Right hindlimb (tissue), 1 donor: ENCODE measurements at regions not wholly inside any gene's neighbourhood (a gene's known extent, or its start where the extent isn't known, plus 50 kb on each side); places are given as distances from the start of the nearest gene placed in this dataset.

ENCODE experiments used
- DNase-seq: peaks from one replicate; pipeline ENCODE4 v3.0.0-alpha.2; 2018

DNA sequence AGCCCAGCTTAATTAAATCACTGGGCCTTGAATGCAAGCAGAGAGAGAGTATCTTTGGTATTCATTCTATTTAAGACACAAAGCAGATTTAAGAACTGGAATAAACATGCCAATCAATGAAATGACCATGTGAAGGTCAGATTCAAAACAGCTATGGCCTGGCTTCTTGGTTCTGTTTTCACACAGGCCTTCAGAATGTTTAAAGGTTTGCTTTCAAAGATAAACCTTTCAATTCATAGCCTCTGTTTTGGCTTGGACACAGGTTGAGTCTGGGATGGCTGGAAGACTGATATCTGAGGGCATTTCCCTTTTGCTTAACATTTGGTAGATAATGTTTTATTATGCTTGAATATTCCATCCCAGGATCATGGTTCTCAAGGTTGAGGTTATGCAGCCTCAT is 244.4 kb upstream of the KBTBD8 start:
- DNase-seq: no peak

- no peak for DNase-seq
These were observed 243.5 kb upstream of the KBTBD8 start for GRCh38 chr3:66754613-66755012.

GRCh38 chr3:66755924-66756323 is 242.2 kb upstream of the KBTBD8 start:
- no peak for DNase-seq

DNA sequence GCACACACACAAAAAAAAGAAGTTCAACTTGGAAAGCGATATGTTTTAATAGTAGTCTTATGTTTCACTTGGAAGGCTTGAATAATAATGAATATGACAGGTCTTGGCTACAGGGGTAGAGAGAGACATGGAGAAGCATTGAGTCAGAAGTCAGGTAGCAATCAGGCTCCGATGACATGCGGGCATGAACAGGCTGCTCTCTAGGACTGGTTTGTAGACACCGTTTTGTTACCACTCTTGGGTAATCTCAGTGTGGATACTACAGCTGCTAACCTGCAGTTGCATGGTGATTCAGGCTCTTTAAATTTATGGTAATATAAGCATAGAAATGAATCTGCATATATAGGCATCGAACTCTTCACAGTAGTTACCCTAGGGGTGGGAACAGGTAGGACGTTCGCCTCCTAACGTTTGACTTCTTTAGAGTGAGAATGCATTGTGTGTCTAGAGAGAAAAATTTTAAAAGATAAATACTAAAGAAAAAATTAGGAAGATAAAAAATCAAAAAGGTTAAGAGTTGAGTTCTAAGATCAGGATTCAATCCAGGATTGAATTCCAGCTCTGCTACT is 241.6 kb upstream of the KBTBD8 start:
- no peak for DNase-seq

- DNase-seq: no peak
These were observed 236.9 kb upstream of the KBTBD8 start for GRCh38 chr3:66761093-66761780.

- peak; percentile 45 for DNase-seq
These were observed 235.0 kb upstream of the KBTBD8 start for GRCh38 chr3:66762916-66763693.

- no peak for DNase-seq
These were observed 220.0 kb upstream of the KBTBD8 start for GRCh38 chr3:66778107-66778506.

DNA sequence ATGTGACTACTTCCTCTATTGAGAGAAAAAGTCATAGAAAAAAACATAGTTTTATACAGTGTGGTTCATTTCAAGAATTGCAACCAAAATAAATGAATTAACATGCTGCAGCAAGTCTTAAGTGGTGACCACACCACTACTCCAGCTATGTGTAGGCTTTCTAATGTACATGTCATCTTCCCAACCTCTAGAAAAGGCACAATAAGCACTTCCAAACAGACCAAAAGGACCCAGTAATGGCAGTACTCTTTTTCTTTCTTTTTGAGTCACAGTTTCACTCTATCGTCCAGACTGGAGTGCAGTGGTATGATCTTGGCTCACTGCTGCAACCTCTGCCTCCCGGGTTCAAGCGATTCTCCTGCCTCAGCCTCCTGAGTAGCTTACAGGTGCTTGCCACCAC is 219.3 kb upstream of the KBTBD8 start:
- DNase-seq: no peak

DNA sequence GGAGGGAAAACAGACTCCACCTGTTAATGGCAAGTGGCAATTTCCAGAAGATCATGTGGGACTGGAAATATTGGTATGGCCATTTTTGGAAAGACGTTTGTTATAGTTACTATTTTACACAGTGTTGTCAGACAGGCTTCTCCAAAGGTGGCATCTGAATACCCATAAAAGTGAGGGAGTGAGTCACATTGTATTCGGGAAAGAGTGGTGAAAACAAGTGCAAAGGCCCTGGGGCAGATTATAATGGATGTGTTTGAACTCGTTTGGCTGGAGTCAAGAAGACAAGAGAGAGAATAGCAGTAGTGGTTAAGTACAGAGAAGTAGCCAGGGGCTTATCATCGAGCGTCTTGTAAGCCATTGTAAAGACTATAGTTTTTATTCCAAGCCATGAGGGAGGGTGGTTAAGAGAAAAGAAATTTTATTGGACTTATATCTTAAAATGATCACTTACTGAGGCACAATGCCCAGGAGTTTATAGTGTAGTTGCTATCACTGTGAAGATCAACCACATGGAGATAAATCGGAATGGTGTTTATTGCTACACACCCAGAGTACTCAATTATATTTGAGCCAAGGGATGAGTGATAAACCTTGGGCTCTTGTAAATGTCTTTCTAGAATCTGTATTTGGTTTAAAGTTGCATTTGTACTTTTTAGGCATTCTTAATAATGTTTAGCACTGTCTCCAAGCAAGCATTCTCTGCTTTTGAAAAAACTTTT is 212.8 kb upstream of the KBTBD8 start:
- no peak for DNase-seq

DNA sequence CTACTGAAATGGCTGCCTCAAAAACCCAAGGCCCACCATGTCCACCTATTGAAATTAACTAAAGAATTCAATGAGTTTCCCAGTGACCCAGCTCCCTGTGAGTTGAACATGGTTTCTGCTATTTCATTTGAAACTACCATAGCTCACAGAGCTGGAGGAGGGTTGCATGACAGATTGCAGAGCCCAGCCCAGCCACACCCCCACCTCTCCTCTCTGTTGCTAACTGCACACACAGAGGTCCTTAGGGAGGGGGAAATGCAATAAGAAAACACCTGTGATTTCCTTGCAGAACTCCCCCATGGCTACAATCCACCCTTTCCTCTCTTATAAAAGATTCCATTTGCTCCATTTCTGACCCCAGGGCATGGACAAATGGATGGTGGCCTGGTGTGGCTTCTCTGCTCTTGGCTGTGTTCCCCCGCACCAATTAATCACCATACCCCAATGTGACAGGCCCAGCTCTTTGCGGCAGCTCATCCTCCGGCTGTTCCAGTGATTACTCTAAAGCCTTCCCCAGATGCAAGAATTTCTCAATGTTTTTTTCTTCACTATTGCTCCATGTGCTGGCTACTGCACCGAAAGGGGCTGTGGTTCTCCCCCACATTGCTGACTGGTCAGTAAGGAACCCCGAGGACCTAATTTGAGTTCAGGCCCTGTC is 208.4 kb upstream of the KBTBD8 start:
- peak; percentile 33 for DNase-seq

DNA sequence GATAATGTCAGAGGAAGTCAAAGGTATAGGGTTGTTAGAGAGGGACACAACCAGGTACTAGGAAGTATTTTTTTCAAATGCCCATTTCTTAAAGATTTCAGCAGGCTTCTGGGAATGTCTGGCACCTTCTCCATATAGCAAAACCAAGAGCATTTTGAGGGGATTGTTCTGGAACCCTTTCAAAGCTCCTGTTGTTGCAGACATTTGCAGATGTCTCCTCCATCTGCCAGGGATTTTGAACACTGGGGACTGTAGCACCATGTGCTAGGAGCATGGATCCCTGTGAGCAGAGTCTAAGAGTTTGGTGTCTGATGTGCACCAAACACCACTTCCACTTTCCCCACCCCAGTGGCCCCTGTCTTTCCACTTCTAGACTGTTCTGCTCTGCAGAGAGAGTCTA is 206.0 kb upstream of the KBTBD8 start:
- DNase-seq: no peak

DNA sequence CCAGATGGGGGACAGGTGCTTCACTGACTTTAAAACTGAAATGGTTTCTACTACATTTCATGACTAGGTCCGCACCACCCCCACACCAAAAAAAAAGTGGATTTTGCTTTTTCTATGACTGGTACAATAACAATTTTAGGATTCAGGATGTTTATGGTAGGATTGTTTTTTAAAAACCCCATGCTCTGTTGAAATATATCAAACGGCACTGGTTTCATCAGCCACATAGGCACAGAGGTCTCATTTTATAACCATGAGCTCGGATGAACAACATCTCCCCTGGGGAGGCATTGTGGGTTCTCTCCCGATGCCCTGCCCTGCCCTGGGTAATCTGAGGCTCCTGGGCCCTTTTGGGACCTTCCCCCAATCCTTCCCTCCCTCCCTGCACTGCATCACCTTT is 202.7 kb upstream of the KBTBD8 start:
- DNase-seq: no peak

DNA sequence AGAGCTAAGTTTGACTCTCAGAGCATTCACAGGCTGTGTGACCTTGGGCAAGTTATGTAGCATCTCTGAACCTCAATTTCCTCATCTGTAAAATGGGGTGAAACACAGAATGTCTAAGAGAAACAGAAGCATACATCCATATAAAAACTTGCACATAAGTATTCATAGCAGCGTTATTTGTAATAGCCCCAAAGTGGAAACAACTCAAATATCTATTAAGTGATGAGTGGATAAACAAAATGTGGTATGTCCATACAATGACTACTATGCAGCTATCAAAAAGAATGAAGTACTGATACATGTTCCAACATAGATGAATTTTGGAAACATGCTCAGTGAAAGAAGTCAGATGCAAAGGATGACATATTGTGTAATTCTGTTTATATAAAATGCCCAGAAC is 201.8 kb upstream of the KBTBD8 start:
- DNase-seq: no peak

GRCh38 chr3:66797889-66798560 is 200.1 kb upstream of the KBTBD8 start:
- peak; percentile 54 for DNase-seq

DNA sequence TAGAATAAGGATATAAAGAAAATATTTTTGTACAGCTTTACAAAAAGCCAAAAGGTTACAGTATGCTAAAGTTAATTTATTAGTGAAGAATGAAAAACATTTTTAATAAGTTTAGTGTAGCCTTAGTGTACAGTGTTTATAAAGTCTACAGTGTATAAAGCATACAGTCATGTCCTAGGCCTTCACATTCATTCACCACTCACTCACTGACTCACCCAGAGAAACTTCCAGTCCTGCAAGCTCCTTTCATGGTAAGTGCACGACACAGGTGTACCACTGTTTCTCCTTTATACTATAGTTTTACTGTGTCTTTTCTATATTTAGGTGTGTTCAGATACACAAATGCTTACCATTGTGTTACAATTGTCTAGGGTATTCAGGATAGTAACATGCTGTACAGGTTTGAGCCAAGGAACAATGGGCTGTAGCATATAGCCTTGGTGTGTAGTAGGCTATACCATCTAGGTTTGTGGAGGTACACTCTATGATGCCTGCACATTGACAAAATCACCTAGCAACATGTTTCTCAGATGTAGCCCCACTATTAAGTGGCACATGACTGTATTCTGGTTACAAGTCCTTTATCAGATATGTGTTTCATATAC is 197.1 kb upstream of the KBTBD8 start:
- DNase-seq: no peak

- no peak for DNase-seq
These were observed 194.9 kb upstream of the KBTBD8 start for GRCh38 chr3:66803206-66803605.

DNA sequence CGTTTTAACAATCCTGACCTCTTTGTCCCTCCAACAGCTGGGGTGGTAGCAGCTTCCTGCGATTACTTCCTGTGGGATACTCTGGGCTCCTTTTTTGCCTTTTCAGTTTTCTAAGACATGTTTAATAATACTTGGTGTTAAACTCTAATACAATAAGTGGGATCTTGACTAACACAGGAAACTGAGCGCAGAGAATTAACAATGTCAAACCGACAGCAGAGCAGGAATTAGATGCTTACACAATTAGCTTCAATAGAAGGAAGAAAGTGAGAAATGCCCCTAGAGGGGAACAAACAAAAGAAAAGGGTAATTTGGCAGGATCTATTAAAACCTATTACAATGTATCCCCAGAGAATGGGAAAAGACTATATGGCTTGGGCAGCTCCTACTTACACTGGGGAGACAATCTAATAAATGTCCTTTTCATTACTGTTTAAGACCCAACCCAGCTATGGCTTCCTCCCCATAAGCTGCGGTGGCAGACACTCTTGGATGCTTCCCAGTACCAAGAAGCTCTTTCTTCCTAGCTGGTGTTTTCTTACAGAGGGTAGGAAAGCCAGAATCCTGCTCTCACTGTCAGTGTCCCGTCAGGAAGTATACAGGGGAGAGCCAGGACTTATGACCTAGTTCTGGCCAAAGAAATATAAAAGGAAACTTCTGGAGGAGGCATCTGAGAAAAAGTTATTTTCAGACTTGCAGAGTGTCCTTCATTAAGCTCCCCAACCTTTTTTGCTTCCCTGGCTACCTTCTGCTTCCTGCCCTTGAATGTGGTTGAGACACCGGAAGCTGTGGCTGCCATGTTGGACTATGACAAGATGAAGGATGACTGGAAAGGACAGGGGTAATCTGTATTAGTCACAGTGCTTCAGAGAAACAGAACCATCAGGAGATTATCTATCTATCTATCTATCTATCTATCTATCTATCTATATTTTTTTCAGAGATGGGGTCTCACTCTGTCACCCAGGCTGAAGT is 194.1 kb upstream of the KBTBD8 start:
- DNase-seq: no peak

GRCh38 chr3:66808891-66809594 is 189.1 kb upstream of the KBTBD8 start:
- no peak for DNase-seq

GRCh38 chr3:66809595-66809958 is 188.5 kb upstream of the KBTBD8 start:
- no peak for DNase-seq

- DNase-seq: no peak
These were observed 186.0 kb upstream of the KBTBD8 start for GRCh38 chr3:66812136-66812535.
